SK-N-MC (cell line): ENCODE measurements at regions not wholly inside any gene's neighbourhood (a gene's known extent, or its start where the extent isn't known, plus 50 kb on each side); places are given as distances from the start of the nearest gene placed in this dataset.

Experiments
- EZH2 ChIP-seq: fragments of 200-600 bp; sonication (generic); IDR thresholded peaks from one replicate; pipeline ENCODE4 v1.6.1; 2017; ENCODE audit warnings: antibody characterized with exemption
- FOXP2 ChIP-seq: optimal IDR thresholded peaks from 2 replicates; pipeline ENCODE3; 2011; ENCODE audit warnings: mild to moderate bottlenecking, moderate library complexity; ENCODE audit not compliant: insufficient read depth; ENCODE audit errors: extremely low read length, control extremely low read depth
- POLR2AphosphoS5 ChIP-seq: IDR thresholded peaks from 2 replicates; pipeline ENCODE4 v1.6.1; 2012; ENCODE audit warnings: mild to moderate bottlenecking, low read depth, low read length, borderline replicate concordance

GRCh38 chr11:11213117-11213516 is 139.9 kb downstream of the CSNK2A3 start:
- no peak for TF ChIP-seq EZH2
- no peak for TF ChIP-seq POLR2AphosphoS5
- TF ChIP-seq FOXP2: no peak
